Right lung (tissue), 2 donors: ENCODE measurements at regions not wholly inside any gene's neighbourhood (a gene's known extent, or its start where the extent isn't known, plus 50 kb on each side); places are given as distances from the start of the nearest gene placed in this dataset.

Source experiments
- DNase-seq, 2 donors: peaks; one replicate each; pipeline ENCODE4 v3.0.0-alpha.2; 2013

DNA sequence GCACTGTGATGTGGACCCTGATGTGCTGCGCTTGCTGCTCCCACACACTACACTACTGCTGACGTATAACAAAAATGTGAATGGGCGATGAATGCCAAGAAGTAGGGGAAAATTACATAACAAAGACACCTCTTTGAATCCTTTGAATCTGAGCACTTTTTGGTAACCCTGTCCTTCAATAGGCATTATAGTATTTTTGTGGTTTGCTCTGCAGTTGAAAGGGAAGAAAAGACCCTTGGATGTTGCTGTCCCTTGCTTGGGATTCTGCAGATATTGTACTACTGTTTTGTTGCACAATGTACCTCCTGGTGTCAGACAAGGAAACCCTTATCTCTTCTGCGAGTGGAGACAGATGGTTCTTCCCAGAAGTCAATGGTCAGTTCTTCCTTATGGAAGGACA is 124.8 kb upstream of the UBE3A start:
- no peak for DNase-seq

DNA sequence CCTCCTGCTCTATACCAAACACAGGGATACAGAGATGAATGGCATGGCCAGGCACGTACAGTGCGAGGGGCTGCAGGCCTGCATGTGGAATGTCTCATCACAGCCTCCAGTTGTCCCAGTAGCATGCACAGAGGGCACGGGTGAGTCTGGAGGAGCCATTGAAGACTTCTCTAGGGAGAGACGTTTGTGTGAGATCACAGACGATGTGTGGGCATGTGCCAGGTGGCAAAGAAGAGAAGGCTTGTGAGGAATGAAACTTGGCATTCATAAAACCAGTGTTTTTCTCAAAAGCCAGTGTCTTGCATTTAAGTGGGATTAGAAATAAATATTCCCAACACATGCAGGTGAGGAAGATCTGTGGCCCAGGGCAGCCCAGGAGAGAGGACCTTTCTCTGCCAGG is 119.1 kb upstream of the UBE3A start:
- DNase-seq, result no peak

DNA sequence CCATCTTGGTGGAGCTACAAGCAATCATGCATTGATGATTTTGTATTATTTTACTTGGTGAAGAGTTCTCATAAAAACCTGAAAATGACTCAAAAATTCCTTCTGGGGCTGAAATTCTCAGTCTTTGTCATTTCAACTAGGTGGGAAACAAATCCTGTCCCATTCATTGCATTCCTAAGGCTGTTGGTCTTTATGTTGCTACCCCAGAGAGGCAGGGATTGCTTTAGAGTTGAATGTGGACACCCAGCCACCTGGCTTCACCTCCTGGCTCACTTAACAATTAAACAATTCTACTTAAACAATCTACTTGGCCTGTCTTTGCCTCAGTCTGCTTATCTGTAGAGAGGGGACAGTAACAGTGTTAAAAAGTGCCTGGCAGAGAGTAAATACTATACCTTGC is 117.3 kb upstream of the UBE3A start:
- DNase-seq, result no peak

DNA sequence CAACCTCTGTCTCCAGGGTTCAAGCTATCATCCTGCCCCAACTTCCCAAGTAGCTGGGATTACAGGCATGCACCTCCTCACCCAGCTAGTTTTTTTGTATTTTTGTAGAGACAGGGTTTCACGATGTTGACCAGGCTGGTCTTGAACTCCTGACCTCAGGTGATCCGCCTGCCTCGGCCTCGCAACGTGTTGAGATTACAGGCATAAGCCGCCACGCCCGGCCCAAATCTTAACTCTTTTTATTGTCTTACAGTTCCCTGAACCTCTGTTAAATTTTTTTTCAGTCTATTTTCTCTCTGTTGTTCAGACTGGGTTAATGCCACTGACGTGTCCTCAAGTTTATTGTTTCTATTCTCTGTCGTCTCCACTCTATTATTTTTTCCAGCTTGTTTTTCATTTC is 115.8 kb upstream of the UBE3A start:
- no peak for DNase-seq

DNA sequence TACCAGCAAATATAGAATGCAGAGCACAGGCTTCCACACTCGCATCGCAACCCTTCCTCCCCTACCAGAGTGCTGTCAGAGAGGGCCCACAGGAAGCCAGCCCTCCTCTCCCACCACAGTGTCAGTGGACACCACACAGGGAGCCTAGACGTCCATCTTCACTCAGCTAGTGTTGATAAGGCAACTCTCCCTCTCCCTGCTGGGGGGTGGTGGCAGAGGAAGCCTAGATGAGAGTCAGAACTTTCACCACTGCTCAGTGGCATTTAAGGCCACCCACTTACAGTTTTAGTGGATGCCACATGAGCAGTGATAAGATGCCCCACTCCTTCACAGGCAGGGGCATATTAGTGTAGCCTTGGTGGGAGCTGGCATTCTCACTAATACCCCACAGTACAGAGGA is 109.8 kb upstream of the UBE3A start:
- no peak for DNase-seq

DNA sequence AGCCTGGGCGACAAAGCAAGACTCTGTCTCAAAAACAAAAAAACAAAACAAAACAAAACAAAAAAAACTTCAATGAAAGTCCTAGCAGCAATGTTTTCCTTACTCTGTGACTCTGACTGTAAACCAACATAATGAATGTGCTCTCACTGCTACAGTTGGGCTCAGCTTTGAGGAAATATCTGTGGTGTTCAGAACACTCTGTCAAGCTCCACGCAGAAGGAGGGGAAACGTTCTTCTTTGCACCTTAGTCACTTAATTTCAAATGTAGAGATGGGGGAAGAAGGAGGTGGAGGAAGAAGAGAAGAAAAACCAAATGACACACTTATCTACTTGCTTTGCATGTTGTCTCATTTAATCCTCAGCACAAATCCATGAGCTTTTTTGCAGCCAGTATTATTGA is 107.1 kb upstream of the UBE3A start:
- no peak for DNase-seq

DNA sequence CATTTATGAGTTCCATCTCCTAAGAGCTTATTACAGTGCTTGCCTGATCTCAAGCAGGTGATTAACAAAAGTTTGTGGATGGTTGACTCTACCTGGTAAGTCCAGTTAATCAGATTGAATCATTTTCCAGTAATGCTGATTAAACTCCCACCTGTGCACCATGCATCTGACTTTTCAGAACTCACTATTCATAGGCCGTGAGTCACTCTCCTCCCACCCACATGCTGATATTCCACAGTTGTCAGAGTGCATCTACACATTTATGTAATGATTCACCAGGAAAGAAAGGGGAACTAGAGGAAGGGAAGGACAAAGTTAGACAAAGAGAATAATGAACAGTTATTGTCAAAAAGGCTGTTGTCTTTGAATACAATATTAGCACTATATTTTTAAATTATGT is 106.2 kb upstream of the UBE3A start:
- no peak for DNase-seq

DNA sequence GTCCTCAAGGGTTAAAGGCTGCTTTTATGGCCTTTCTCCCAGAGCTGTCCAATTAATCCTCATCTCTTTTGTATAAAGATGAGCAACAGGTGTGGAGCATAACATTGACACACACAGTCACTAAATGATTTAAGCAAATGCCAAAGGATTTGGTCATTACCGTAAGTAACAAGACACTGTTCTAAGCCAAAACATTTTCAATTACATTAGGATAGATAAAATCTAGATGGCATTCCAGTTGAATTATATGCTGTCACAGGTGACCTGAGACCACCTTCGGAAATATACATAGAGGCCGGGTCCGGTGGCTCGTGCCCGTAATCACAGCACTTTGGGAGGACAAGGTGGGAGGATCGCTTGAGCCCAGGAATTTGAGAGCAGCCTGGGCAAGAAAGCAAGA is 105.3 kb upstream of the UBE3A start:
- DNase-seq, result no peak

DNA sequence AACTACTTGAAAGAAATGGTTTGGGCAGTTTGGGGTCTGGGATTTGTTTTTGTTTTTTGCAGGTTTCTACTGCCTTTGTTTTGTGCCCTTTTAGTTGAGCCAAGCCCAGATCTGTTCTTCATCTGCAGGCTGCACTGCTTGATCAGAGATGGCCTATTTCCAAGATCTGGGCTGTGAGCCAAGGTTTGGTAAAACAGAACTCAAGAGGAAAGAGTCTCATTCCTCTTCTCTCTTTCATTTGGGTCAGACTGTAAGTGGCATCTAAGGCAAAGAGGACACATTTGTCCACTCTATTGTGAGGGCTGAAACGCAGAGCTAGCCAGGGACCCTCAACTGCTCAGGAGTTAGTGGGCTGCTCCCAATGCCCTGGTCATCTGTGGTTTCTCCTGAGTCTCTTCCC is 104.4 kb upstream of the UBE3A start:
- peak; percentile 58 to 69 for DNase-seq

DNA sequence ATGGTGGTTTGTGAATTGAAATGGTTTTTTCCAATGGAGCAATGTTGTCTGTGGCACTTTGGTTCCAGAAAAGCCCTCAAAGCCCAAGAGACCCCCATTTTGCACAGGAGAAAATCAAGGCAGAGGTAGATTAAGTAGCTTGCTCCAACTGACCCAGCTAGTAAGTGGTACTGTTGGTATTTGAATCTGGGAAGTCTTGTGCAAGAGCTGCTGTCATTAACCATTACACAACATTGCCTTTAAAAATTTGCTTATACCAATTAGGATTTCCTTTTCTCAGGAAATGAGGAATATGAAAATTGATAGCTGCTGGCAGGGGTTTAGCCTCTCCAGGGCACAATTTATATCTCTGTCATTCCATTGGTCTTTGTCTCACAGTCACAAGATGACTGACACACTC is 102.4 kb upstream of the UBE3A start:
- no peak for DNase-seq

DNA sequence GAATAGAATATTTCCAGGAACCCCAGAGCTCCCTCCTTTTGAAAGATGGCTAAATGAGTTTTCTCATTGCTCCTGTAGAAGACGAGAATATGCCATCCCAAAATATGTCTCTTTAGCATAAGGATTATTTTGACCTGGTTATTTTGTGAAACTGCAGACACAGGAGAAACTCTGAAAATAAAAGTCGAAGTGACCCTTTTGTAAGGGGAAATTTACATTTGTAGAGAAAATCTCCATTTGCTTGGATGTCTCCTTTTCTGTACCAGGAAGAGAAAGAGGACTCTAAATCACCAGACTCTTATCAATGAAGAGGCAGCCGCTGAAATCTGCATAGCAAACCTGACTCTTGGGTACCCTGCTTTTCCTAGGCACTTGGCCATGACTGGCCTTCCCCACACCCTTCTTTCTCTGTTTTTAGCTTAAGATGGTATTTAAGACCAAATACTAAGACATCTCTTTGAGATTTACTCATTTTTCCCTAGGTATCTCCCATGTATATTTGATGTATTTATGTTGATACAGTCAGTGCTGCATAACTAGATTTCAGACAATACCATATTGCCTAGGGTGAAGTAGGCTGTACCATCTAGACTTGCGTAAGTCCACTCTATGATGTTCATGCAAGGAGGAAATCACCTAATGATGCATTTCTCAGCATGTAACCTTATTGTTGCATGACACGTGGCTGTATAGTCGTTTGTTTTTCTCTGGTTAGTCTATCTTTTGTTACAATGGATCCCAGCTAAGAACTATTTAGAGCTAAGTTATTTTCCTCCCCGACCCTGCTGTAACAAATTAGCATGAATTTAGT is 98.2 kb upstream of the UBE3A start:
- no peak for DNase-seq

DNA sequence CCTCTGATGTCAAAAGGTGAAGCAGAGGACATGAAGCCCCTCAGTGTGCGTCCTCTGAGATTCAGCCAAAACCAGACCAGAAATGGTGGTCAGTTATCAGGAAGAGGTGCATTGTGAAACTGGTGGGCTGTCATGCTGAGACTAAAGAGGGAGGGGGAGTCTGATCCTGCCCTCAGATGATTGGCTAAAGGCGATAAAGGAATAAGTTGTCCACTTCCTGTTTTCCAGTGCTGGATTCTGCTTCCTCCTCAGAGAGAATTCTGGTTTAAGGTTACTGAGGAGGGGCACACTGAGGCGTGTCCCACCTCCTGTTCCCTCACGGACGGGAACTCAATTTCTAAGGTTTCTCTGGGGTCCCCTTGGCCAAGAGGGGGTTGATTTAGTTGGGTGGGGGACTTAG is 97.0 kb upstream of the UBE3A start:
- DNase-seq, result no peak

DNA sequence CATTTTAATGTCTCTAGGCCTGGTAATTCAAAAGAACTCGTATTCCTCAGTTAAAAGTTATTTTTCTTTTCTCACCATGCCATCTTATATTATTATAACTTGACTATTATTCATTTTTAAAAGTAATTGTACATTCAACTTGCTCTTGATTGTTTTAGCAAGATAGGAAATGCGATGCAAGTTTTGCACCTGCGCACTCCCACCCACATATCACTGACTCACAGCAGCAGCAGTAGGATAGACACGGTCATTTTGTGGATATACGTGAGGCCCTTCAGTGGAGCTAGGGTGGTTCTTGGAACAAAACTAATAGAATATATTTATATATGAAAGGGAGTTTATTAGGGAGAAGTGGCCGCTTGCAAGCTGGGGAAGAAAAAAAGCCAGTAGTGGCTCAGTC is 95.5 kb upstream of the UBE3A start:
- DNase-seq, result no peak

DNA sequence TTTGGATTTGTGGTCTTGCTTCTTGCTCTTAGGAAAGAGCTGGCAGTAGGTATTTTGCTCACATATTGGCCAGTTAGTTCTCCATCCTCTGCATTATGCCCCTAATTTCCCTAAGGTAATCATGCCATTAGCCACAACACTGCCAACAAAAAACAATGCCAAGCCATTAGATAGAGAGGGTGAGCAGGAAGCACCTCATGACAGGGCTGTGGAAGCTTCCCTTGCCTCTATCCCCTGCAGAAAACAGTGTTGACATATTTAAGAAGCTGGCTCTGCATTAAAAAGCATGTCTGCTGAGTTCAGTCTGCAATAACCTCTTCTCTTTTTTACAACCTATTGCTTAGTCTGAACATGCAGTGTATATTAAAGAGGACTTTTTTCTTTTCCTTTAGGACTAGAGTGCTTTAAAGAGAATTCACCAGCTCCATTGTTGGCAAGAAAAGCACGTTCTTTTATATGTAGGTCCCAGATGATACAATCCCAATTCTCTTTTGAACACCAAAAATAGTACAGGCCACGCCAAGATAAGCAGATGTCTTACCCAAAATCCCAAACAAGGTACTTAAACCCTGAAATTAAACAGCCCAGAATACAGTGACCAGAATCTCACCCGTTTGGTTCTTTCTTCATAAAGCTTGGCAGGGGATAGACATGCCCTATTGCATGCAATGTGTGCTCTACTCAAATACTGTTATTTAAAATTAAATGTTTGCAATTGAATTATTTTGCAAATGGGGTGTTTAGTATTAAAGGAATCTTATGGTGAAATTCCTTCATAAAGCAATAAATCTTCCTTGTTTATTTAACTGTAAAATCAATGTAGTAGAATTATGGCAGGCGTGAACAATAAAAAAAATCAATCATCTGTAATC is 93.7 kb upstream of the UBE3A start:
- DNase-seq, result no peak

DNA sequence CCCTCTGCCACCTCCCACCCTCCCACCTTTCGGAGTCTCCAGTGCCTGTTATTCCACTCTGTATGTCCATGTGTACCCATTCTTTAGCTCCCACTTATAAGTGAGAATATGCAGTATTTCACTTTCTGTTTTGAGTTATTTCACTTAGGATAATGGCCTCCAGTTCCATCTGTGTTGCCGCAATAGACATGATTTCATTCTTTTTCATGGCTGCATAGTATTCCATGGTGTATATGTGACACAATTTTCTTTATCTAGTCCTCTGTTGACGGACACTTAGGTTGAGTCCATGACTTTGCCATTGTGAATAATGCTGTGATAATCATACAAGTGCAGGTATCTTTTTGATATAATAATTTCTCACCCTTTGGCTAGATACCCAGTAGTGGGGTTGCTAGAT is 91.0 kb upstream of the UBE3A start:
- no peak for DNase-seq

DNA sequence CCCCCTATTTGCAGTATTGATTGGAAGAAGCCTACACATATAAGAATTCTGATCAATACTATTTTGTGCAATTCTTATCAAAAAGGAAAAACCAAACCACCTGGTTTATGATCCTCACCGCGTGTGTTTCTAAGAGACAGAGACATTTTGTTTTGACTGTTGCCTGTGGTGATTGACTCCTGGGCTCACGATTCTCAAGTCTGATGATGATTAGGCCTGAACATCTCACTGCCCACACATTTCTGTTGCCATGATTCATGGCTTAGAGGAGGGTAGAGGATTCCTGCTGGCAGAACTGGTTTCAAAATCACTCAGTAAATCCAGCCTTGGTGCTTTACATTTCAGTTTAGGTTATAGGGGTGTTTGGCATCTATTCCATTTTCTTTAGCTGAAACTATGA is 88.3 kb upstream of the UBE3A start:
- DNase-seq, result no peak

DNA sequence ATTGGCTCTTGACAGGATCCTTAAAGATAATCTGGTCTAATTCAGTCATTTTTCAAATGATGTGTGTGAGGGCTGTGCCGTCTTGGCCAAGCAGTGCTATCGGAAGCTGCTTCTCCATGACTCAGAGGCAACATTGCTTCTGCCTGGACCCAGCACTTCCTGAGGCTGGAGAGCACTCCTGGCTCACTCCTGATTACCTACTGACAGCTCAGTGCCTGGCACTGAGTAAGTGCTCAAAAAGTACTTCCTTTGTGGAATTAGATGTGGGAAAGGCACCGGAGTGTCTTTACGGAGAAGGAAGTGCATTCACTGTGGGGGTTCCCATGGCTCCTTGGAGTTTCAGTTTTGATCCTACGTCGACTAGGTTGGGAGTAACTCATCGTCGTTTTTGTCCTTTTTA is 86.9 kb upstream of the UBE3A start:
- DNase-seq, result no peak

DNA sequence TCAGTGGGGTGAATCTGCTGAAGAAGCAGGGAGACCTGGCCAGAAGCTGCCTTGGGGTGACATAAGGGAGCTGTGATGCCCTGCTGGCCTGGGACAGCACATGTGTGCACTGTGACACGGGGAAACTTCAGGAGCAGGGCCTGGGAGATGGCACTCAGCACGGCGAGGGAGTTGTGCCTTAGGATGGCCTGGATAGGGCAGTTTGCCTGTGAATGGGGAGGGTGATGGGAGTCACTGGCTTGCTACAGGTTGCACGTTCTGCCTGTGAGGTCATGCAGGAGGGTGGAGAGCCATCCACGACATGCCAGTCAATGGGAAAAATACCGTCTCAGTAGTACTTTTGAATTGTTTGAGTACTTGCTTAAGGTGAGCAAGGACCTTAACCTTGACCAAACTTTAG is 76.8 kb upstream of the UBE3A start:
- no peak for DNase-seq

DNA sequence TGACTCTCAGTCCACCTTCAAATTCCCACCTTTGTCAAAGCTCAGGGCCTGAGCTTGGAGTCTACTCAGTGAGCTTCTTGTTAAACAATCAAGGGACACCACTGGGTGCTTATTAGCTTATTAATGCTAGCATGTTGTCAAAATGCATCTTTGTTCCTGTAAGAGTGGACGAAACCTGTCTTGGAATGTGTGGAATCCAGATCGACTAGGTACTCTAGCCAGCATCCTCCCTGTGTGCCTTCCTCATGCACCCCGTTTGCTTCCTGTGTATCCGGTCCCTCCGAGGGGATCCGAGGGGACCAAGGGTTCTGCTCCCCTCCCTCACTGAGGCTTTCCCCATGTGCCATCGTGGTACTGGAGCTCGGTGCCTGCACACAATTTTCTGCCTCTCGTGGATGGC is 75.7 kb upstream of the UBE3A start:
- no peak for DNase-seq

DNA sequence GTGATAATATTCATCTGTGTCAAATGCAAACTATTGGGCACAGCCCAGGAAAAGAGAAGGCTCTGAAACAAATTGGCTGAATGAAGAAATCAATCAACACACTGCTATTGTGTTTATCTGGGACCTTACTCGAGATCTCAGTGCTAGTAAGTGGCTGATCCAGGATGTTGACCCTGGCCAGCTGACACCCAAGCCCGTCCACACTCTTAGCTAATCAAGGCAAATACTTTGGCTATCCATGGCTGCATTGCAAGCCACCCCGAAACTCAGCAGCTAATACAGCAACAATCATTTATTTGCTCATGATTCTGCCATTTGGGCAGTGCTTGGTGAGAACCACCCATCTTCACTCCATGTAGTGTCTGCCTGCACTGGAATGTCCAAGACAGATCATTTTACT is 74.1 kb upstream of the UBE3A start:
- DNase-seq, result no peak

DNA sequence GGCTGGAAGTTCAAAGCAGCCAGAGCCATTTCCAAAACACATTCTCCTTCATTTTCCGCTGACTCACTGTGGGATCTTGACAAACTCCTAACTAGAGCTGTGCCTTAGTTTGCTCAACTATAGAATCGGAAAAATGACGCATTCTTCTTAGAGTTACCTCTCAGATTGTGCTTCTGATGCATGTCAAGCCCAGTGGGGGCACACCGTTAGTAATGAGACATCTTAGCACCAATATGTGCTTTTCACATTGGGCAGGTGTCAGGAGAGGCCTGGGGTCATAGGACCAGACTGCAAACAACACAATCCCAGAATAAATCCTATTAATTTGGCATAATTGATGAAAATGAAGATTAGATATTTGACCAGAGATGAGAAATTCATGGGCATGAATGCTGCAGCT is 71.3 kb upstream of the UBE3A start:
- DNase-seq, result no peak

DNA sequence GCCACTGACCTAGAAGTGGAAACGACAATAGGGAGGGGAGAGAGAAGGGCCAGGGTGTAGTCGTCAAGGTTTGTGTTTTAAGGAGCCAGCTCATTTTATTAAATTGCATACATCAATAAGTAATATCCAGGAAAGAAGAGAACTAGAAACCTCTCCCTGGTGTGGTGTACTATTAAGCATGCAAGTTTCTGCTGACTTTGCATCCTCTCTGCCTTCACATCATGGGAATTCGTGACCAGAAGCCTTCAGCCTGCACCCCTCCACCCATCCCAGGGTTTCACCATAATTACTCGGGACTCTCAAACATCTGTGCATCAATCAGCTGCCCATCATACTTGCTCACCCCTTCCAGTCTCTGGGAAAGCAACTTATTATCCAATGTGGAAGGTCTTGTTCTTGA is 70.9 kb upstream of the UBE3A start:
- DNase-seq, result no peak

DNA sequence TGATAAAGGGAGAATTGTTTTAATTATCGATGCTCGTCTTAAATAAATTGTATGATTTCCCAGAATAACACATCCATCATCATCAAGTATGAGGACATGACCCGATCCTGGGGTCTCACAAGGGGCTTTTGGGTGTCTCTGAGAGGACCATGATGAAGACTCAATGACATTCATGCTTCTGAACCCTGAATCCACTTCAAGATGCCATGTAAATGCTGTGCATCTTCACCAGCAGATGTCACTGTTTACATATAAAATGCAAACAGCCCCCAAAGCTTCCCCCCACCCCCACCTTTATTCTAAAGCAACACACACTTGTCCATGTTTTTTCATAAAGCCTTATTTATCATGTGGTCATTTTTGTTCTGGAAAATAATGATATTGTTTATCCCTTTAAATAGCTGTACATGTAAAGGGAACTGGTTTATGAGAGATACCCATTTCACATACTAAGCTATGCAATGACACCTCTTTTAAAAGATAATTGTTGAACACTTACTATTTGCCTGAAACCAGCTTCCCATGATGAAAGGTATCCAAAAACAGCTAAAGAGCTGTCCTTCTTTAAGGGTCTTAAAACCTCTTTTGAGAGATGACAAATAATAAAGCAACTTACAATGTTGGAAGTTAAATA is 69.7 kb upstream of the UBE3A start:
- DNase-seq, result no peak
